PC-9 (cell line): ENCODE measurements at regions not wholly inside any gene's neighbourhood (a gene's known extent, or its start where the extent isn't known, plus 50 kb on each side); places are given as distances from the start of the nearest gene placed in this dataset.

ENCODE experiments used
- EZH2 ChIP-seq: fragments of 200-600 bp; sonication (generic); IDR thresholded peaks from 2 replicates; pipeline ENCODE4 v1.8.0; 2017; ENCODE audit warnings: antibody characterized with exemption, low read depth
- TF ChIP-seq, protein P1 (sequence below): fragments of 200-600 bp; sonication (generic); conservative IDR thresholded peaks from 2 replicates; pipeline ENCODE4 v1.6.1; 2017; ENCODE audit warnings: mixed run types, antibody characterized with exemption, mild to moderate bottlenecking, moderate library complexity

- TF ChIP-seq, protein P1, sequence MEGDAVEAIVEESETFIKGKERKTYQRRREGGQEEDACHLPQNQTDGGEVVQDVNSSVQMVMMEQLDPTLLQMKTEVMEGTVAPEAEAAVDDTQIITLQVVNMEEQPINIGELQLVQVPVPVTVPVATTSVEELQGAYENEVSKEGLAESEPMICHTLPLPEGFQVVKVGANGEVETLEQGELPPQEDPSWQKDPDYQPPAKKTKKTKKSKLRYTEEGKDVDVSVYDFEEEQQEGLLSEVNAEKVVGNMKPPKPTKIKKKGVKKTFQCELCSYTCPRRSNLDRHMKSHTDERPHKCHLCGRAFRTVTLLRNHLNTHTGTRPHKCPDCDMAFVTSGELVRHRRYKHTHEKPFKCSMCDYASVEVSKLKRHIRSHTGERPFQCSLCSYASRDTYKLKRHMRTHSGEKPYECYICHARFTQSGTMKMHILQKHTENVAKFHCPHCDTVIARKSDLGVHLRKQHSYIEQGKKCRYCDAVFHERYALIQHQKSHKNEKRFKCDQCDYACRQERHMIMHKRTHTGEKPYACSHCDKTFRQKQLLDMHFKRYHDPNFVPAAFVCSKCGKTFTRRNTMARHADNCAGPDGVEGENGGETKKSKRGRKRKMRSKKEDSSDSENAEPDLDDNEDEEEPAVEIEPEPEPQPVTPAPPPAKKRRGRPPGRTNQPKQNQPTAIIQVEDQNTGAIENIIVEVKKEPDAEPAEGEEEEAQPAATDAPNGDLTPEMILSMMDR = no peak
- TF ChIP-seq EZH2 = no peak
Observed at GRCh38 chr6:71049198-71049770, 92.4 kb upstream of the B3GAT2 start.
